Heart right ventricle (tissue), 16 donors: ENCODE measurements at regions not wholly inside any gene's neighbourhood (a gene's known extent, or its start where the extent isn't known, plus 50 kb on each side); places are given as distances from the start of the nearest gene placed in this dataset.

Source experiments
- ATAC-seq, 8 donors: fragments of 200-7000 bp; cut with Tn5 transposase; one replicate each; pipeline ENCODE4 v1.9.1; 2020; ENCODE audit warnings: mild to moderate bottlenecking in 8 of 8, moderate library complexity in 8 of 8, moderate number of reproducible peaks in 1 of 8
- DNase-seq, 2 donors: peaks; one replicate each; pipeline ENCODE4 v3.0.0-alpha.2; 2020
- H3K27ac ChIP-seq, 10 donors: fragments of 200-600 bp; sonication (generic) in 2 of 10; one replicate each; pipeline versions ENCODE4 v1.5.0 to v1.8.0; 2020 to 2022; ENCODE audit warnings: mild to moderate bottlenecking in 3 of 10
- H3K27me3 ChIP-seq, 7 donors: fragments of 200-600 bp; one replicate each; pipeline ENCODE4 v1.8.0; 2021 to 2022; ENCODE audit warnings: mild to moderate bottlenecking in 2 of 7
- H3K36me3 ChIP-seq, 9 donors: fragments of 200-600 bp; sonication (generic) in 1 of 9; one replicate each; pipeline versions ENCODE4 v1.5.0 to v1.8.0; 2020 to 2022; ENCODE audit warnings: mild to moderate bottlenecking in 2 of 9
- H3K4me1 ChIP-seq, 9 donors: fragments of 200-600 bp; sonication (generic) in 1 of 9; one replicate each; pipeline versions ENCODE4 v1.5.0 to v1.8.0; 2020 to 2022; ENCODE audit warnings: mild to moderate bottlenecking in 4 of 9
- H3K4me3 ChIP-seq, 10 donors: fragments of 200-600 bp; sonication (generic) in 2 of 10; one replicate each; pipeline versions ENCODE4 v1.5.0 to v1.8.0; 2020 to 2022; ENCODE audit warnings: mild to moderate bottlenecking in 7 of 10, moderate library complexity in 2 of 10
- H3K9me3 ChIP-seq, 11 donors: fragments of 200-600 bp in 10 of 11; sonication (generic) in 2 of 11; one replicate each; pipeline versions ENCODE4 v1.5.0 to v1.8.0; 2013 to 2022; ENCODE audit warnings: mild to moderate bottlenecking in 2 of 11, control low read depth in 1 of 11, moderate library complexity in 1 of 11
- WGBS, 2 donors: extraction: QIAGEN DNeasy Blood & Tissue Kit; methylation state at CpG; one replicate each; pipeline ENCODE4 v1.1.7; 2013; ENCODE audit warnings: inconsistent platforms in 1 of 2; 5-methylcytosine and 5-hydroxymethylcytosine counted together
- intact Hi-C, 10 donors: fragments of 100-400 bp; cut with DNase I; formaldehyde crosslinking; loops; one replicate each; pipeline versions ENCODE4 v1.11.1 to v1.14.2; 2022
- TF ChIP-seq, protein P1 (sequence below), 9 donors: fragments of 200-600 bp; sonication (generic) in 2 of 9; IDR thresholded peaks; one replicate each; pipeline versions ENCODE4 v1.5.0 to v1.8.0; 2021 to 2022; ENCODE audit warnings: antibody characterized with exemption in 9 of 9, mild to moderate bottlenecking in 5 of 9, moderate library complexity in 1 of 9
- donor health status: Arrhythmogenic right ventricular cardiomyopathy.
- donor health status: ischemic (EF 13 %, LVEDD 7.1; RV severe dilation, severe dysfunction).
- donor health status: healthy with polysubstance abuse.
- donor health status: DM: no; HTN: yes; CAD: no.
- donor health status: DM: no; HTN: no; CAD: no.
- donor health status: ischemic (EF 25% LVEDD 6.9; RV normal size, moderate dysfunction).
- donor health status: ischemic (EF 25% LVEDD 5.7; RV mildly dilated, moderate dysfunction).
- donor health status: healthy.
- donor health status: DM: yes; HTN: yes; CAD: no.
- donor health status: Ischemic cardiomyopathy.
- donor health status: ischemic (EF 35%, LVEDD 5.7; RV mildly dilated, moderate dysfunction).
- donor health status: nonischemic (EF 11% LVEDD 7.7; RV severe dilation, severe dysfunction).
- donor health status: DM: yes; HTN: yes; CAD: no.
- donor health status: PGD.
- donor health status: ischemic (EF 29% LVEDD 5.4; RV normal size, mild dysfunction).
- donor health status: nonischemic (EF 23%, LVEDD 6.1; RV moderate dilation, normal function).

DNA sequence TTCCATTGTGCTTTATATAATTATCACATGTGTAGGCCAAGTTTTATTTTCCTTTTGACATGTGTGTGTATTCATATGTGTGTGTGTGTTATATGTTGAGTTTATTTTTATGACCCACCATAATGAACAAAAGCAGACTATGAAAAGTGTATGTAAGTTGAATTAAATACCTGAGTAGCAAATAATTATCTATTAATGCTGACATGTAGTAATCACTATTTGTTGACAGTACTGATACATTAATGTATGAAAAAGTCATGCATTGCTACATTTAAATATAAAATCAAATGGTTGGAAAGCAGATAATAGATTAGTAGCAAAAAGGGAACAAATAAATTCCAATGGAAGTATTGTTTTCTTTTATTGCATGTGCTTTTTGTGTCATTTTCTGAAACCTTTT, 1948.5 kb upstream of the PCDH20 start:
- H3K9me3 ChIP-seq = peaks cover 0 to 6% (median 0%) of the 10 kb centered on the region in 11 donors
- DNase-seq (no peak), ATAC-seq (no peak)
- no peak overlapping the region for H3K27ac ChIP-seq
- H3K36me3 ChIP-seq = no peaks in the 10 kb centered on the region
- no peaks in the 10 kb centered on the region for H3K27me3 ChIP-seq
- H3K4me1 ChIP-seq = no peaks in the 10 kb centered on the region
- TF ChIP-seq, protein P1, sequence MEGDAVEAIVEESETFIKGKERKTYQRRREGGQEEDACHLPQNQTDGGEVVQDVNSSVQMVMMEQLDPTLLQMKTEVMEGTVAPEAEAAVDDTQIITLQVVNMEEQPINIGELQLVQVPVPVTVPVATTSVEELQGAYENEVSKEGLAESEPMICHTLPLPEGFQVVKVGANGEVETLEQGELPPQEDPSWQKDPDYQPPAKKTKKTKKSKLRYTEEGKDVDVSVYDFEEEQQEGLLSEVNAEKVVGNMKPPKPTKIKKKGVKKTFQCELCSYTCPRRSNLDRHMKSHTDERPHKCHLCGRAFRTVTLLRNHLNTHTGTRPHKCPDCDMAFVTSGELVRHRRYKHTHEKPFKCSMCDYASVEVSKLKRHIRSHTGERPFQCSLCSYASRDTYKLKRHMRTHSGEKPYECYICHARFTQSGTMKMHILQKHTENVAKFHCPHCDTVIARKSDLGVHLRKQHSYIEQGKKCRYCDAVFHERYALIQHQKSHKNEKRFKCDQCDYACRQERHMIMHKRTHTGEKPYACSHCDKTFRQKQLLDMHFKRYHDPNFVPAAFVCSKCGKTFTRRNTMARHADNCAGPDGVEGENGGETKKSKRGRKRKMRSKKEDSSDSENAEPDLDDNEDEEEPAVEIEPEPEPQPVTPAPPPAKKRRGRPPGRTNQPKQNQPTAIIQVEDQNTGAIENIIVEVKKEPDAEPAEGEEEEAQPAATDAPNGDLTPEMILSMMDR (IDR thresholded peaks at IDR 0.05) = no peak
- intact Hi-C loops = loop anchor here in 1 of 10 donors (10.0 kb wide), 1 partner anchor 59 kb away; no protein-coding TSS in a partner anchor
- no peak overlapping the region for H3K4me3 ChIP-seq

DNA sequence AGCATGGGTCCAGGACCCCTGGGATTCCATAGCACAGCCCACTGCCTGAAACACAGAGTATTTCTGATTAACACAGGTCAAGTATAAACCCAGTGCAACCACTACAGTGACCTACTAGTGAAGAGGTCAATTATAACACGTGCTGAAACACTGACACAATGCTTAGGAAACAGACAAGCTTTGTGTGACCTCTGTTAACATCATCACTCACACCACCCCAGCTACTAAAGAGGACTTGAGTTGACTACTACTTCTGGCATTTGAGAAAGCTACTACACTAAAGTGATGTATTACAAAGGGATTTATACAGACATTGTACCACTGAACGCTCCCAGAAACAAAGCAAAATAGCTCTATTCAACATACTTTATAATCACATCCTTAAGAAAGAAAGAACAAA, 1935.9 kb upstream of the PCDH20 start:
- 61 to 62% methylated on average over 2 of the region's 2 CpGs for WGBS, 2 donors
- no peak overlapping the region for H3K27ac ChIP-seq
- no peak for ATAC-seq
- H3K4me1 ChIP-seq = no peaks in the 10 kb centered on the region
- TF ChIP-seq, protein P1 (IDR thresholded peaks at IDR 0.05) = no peak
- no peaks in the 10 kb centered on the region for H3K27me3 ChIP-seq
- H3K9me3 ChIP-seq = peaks cover 0 to 7% (median 0%) of the 10 kb centered on the region in 11 donors
- no peaks in the 10 kb centered on the region for H3K36me3 ChIP-seq
- intact Hi-C loops = no loop called here
- DNase-seq = no peak
- H3K4me3 ChIP-seq = no peak overlapping the region

DNA sequence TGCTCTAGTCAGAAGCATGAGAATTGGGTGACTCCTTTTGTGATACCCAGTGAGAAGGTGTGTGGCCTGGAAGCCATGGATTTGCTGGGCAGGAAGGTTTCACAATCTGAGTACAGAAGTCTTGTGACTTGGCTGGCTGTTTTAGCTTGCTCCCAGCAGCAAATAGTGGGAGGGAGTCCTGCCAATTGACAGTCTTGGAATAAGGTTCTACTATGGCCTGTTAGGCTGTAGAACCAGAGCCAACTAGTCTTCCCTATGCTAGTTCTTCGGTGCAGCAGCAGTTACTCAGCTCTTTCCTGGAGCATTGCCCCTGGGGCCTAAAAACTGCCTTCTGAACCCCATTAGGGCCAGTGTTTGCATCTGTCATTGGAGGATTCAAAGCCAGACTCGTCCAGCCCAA, 1935.4 kb upstream of the PCDH20 start:
- H3K4me1 ChIP-seq = no peaks in the 10 kb centered on the region
- WGBS, 2 donors = 60 to 61% methylated on average over 2 of the region's 2 CpGs
- TF ChIP-seq, protein P1 (IDR thresholded peaks at IDR 0.05) = no peak
- H3K27me3 ChIP-seq = no peaks in the 10 kb centered on the region
- peaks cover 0 to 7% (median 0%) of the 10 kb centered on the region in 11 donors for H3K9me3 ChIP-seq
- no peak overlapping the region for H3K4me3 ChIP-seq
- intact Hi-C loops = no loop called here
- H3K36me3 ChIP-seq = no peaks in the 10 kb centered on the region
- ATAC-seq (no peak), DNase-seq (no peak)
- H3K27ac ChIP-seq = no peak overlapping the region

DNA sequence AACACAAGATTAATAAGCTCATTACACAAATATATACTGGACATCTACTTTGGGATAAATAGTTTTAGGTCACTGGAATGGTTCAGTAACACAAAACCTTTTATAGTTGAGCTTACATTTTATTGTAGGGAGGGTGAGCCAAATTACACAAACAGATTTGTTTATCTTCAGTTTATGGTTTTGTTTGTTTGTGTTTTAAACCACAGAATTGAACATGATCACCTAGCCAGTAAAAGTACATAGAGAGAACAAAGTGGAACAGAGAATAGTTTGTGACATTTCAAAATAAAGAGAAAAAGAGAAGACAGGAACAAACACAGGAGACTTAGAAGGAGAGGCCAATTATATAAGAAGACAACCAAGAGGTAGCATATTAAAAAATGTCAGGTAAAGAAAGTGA, 1930.2 kb upstream of the PCDH20 start:
- DNase-seq (no peak), ATAC-seq (no peak)
- no peaks in the 10 kb centered on the region for H3K4me1 ChIP-seq
- H3K27ac ChIP-seq = no peak overlapping the region
- H3K9me3 ChIP-seq = peaks cover 0 to 6% (median 0%) of the 10 kb centered on the region in 11 donors
- intact Hi-C loops = no loop called here
- H3K4me3 ChIP-seq = no peak overlapping the region
- no peaks in the 10 kb centered on the region for H3K27me3 ChIP-seq
- no peaks in the 10 kb centered on the region for H3K36me3 ChIP-seq
- TF ChIP-seq, protein P1 (IDR thresholded peaks at IDR 0.05) = no peak

DNA sequence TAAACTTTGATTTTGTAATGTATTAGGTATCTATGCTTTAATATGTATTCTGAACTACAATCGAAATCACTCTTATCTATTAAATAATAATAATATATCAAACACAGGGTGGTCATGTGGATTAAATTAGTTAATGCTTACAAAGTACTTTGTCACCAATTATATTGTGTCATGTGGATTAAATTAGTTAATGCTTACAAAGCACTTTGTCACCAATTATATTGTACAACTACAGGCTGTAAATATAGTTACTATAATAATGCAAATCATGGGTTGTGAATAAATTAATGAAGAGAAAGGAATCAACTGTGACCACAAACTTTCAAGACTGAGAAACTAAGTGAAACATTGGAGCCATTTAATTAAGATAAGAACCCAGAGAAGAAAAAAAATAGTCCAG, 1929.1 kb upstream of the PCDH20 start:
- WGBS, 2 donors = 68 to 83% methylated on average over 1 of the region's 1 CpG

More for the DNA sequence above, 1929.1 kb upstream of the PCDH20 start:
- ATAC-seq (no peak), DNase-seq (no peak)
- intact Hi-C loops = no loop called here
- H3K27ac ChIP-seq = no peak overlapping the region
- H3K4me3 ChIP-seq = no peak overlapping the region
- H3K9me3 ChIP-seq = peaks cover 0 to 6% (median 0%) of the 10 kb centered on the region in 11 donors
- H3K36me3 ChIP-seq = no peaks in the 10 kb centered on the region
- TF ChIP-seq, protein P1 (IDR thresholded peaks at IDR 0.05) = no peak
- no peaks in the 10 kb centered on the region for H3K4me1 ChIP-seq
- no peaks in the 10 kb centered on the region for H3K27me3 ChIP-seq
